GM12872 (cell line): ENCODE measurements at regions not wholly inside any gene's neighbourhood (a gene's known extent, or its start where the extent isn't known, plus 50 kb on each side); places are given as distances from the start of the nearest gene placed in this dataset.

Experiments
- TF ChIP-seq, protein P1 (sequence below): IDR thresholded peaks from 3 replicates; pipeline ENCODE4 v1.5.1; 2011; ENCODE audit warnings: low read depth, mild to moderate bottlenecking, low read length, moderate library complexity; ENCODE audit not compliant: insufficient read depth

DNA sequence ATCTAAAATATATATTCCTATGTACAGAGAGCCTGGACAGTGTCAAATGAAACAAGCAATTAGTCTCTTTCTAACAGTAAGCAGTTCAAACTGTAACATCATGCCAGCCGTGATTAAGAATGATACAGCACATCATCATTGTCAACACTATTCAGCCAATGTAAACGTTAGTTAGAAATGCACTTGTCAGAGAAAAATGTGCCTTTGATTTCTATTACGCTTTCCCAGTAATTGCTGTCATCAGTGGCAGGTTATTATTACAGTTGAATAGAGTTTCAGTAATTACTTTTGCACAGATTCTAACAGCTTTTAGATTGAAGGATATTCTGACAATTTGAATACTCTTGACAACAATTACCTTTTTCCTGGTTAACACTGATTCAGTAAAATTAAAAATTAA lies 1007.1 kb downstream of the SH3BGRL start:
- TF ChIP-seq, protein P1, sequence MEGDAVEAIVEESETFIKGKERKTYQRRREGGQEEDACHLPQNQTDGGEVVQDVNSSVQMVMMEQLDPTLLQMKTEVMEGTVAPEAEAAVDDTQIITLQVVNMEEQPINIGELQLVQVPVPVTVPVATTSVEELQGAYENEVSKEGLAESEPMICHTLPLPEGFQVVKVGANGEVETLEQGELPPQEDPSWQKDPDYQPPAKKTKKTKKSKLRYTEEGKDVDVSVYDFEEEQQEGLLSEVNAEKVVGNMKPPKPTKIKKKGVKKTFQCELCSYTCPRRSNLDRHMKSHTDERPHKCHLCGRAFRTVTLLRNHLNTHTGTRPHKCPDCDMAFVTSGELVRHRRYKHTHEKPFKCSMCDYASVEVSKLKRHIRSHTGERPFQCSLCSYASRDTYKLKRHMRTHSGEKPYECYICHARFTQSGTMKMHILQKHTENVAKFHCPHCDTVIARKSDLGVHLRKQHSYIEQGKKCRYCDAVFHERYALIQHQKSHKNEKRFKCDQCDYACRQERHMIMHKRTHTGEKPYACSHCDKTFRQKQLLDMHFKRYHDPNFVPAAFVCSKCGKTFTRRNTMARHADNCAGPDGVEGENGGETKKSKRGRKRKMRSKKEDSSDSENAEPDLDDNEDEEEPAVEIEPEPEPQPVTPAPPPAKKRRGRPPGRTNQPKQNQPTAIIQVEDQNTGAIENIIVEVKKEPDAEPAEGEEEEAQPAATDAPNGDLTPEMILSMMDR = no peak

DNA sequence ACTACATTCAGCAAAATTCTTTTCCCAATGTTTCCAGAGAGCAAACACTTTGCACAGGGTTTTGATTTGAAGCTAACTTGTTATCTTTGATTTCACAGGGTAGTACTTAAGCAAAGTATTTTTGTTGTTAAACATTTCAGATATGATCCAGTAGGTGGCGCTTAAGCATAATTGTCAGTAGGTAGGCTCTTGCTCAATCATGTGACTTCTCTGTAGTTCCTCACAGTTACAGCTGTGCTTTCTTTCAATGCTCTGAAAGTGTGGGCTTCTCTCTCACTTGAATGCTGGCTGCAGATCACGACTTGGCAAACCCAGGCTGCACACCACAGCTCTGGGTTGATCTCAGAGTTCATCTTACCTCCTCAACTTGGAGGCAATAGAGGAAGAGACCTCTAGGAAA lies 1016.5 kb downstream of the SH3BGRL start:
- TF ChIP-seq, protein P1 = peak; percentile 32; the same call in 1 of the 3 replicates

DNA sequence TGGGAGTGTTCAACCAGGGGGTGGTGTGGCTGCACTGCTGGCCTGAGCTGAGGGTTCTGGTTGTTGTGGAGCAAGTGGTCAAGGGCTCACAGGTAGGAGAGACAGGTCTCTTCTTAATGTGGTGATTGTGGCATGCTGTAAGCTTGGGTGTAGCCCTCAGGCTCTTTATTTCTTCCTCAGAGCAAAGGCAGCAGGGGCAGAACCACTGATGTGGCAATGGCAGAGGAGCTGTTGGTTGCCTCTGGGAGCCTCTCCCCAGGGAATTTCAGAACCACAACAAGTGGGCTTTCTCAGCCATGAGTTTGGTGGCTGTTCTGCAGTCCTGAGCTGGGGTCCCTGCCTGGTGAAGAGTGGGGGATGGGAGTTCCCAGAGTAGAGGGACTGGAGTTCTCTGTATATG lies 1017.2 kb downstream of the SH3BGRL start:
- TF ChIP-seq, protein P1 = no peak

DNA sequence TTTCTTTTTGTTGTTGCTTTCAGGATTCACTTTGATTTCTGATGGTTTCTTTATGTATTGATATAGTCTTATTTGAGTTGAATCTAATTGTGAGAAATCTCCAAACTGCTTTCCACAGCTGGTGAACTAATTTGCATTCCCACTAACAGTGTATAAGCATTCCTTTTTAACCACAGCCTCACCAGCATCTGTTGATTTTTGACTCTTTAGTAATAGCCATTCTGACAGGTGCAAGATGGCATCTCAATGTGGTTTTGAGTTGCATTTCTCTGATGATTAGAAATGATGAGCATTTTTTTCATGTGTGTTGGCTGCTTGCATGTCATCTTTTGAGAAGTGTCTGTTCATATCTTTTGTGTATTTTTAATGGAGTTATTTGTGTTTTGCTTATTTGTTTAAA lies 1023.1 kb downstream of the SH3BGRL start:
- TF ChIP-seq, protein P1 = no peak

DNA sequence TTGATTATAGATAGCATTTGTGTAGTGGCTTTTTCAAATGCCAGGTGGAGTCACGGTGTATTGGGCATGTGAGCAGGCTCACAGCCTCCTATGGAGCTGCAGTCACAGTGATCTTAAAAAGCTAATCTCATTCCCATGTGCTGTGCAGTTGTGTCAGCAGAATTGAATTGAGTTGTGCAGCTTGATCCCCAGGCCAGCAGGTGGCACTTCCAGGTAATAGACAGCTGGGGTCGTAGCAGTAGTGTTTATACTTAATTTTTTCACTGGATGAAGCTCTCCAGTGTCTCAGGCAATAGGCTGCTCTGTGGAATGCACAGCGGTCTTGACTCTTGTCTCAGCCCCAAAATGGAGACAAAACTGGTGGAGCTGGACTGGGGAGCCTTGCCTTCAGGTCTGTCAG lies 1028.1 kb downstream of the SH3BGRL start:
- TF ChIP-seq, protein P1 = no peak

DNA sequence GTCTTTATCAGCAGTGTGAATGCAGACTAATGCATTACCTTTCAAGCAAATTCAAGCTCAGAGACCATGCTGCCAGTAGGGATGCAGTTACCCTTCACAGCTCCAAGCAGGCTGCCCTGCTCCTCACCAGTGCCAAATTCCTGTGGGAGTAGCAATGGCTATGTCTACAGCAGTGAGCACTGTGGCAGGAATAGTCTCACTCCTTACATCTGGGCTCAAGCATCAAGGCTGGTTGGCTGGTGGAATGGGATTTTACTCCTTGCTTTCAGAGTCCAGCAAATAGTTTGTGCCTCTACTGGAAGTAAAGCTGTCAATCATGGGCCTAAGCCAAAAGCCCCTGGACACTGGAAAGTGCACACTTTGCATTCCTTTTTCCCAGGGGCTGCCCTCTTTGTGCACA lies 1030.8 kb downstream of the SH3BGRL start:
- TF ChIP-seq, protein P1 = no peak

DNA sequence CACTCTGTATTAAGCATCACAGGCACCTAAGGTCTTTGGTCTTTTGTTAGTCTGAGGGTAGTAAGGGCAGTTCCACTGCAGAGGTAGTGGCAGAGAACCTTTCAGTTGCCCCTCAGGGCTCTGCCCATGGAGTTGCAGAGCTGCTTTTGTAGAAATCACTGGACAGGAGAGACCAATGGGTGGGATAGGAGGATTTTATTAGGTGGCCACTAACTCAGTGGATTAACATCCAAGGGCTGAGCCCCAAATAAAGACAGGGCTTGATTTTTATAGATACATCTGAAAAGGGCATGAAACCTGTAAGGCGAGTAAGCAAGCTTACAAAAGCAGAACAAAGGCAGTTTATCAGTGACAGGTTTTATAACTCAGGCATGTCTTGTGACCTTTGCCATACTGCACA lies 1035.4 kb downstream of the SH3BGRL start:
- TF ChIP-seq, protein P1 = no peak
